ENCODE measurements at regions not wholly inside any gene's neighbourhood (a gene's known extent, or its start where the extent isn't known, plus 50 kb on each side); places are given as distances from the start of the nearest gene placed in this dataset.

DNA sequence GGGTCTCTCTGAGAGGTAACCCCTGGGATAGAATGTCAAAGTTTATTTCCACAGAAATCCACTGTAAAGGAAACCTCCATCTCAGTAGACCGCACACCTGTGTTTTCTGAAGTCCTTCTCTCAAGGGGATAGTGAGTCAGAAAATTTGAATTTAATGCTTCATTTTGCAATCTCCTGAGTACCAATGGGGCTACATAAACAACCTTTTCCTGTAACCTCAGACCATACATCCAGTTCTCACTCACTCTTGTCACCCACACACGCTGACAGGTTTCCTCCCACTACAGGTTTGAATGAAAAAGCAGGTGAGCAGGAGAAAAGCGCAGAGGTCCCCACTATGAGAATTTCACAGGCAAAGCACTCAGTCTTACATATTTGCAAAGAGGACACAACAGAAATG lies 165.3 kb upstream of the MCTP2 start:
- Histone ChIP-seq H3K27ac (ENCODE audit: low read depth, low read length) (no peak overlapping the region), H3K27me3 (ENCODE audit: control insufficient read depth, insufficient read depth, low read length, poor library complexity, severe bottlenecking) (no peaks in the 10 kb centered on the region), H3K9me3 (ENCODE audit: control insufficient read depth, low read length) (no peaks in the 10 kb centered on the region), H3K4me1 (ENCODE audit: control insufficient read depth, insufficient read depth, low read length) (no peaks in the 10 kb centered on the region), H3K36me3 (ENCODE audit: control insufficient read depth, insufficient read depth, low read length) (no peaks in the 10 kb centered on the region), H3K4me3 (ENCODE audit: low read length) (no peak overlapping the region), H3K9ac (ENCODE audit: extremely low read depth, low read length, poor library complexity, severe bottlenecking) (no peak overlapping the region)
- Mint-ChIP-seq H3K4me1 (peaks cover 2% of the 10 kb centered on the region), H3K4me3 (no peak overlapping the region), H3K27me3 (ENCODE audit: insufficient read depth) (peaks cover 8% of the 10 kb centered on the region), H3K27ac (no peak overlapping the region), H3K36me3 (ENCODE audit: low read depth) (no peaks in the 10 kb centered on the region), H3K9me3 (peaks cover 13% of the 10 kb centered on the region)
- TF ChIP-seq, protein P1, sequence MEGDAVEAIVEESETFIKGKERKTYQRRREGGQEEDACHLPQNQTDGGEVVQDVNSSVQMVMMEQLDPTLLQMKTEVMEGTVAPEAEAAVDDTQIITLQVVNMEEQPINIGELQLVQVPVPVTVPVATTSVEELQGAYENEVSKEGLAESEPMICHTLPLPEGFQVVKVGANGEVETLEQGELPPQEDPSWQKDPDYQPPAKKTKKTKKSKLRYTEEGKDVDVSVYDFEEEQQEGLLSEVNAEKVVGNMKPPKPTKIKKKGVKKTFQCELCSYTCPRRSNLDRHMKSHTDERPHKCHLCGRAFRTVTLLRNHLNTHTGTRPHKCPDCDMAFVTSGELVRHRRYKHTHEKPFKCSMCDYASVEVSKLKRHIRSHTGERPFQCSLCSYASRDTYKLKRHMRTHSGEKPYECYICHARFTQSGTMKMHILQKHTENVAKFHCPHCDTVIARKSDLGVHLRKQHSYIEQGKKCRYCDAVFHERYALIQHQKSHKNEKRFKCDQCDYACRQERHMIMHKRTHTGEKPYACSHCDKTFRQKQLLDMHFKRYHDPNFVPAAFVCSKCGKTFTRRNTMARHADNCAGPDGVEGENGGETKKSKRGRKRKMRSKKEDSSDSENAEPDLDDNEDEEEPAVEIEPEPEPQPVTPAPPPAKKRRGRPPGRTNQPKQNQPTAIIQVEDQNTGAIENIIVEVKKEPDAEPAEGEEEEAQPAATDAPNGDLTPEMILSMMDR (conservative IDR thresholded peaks at IDR 0.05) = no peak
- 80 to 90% methylated on average over 1 to 3 of the region's 3 CpGs for WGBS, 2 experiments (ENCODE audit: insufficient coverage in 1 of 2, insufficient read length in 1 of 2)
- DNase-seq = no peak

DNA sequence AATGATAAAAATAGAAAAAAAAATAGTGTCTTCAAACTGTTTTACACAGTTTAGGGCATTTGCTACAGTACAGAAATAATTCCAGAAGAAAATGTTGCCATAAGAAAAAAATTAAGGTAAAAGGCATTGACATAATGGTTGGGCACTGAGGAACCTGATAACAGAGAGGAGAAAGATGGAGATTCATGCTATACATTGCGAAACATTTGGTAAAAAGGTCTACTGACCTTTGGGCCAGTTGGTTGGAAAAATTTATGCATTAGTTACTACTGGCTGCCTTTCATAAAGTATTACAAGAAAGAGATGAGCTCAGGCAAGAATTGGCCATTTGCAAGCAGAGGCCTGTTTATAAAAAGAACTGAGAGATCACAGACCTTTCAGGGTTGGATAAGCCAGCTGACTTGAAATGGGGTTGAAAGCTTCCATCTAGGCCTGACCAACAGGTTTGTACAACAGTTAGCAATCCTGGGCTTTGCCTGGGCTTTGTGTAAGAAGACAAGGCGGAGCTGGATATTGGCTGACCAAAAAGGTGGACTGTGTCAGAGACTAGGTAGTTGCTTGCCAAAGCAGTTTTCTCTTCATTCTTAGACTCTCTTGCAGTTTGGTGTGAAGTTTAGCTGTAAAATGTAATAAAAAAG lies 166.6 kb upstream of the MCTP2 start:
- no peak for DNase-seq
- Mint-ChIP-seq H3K4me1 (no peaks in the 10 kb centered on the region), H3K4me3 (no peak overlapping the region), H3K27me3 (ENCODE audit: insufficient read depth) (peaks cover 3% of the 10 kb centered on the region), H3K27ac (no peak overlapping the region), H3K9me3 (peaks cover 13% of the 10 kb centered on the region), H3K36me3 (ENCODE audit: low read depth) (no peaks in the 10 kb centered on the region)
- no peaks in the 10 kb centered on the region for H3K27me3 ChIP-seq (ENCODE audit: control insufficient read depth, insufficient read depth, low read length, poor library complexity, severe bottlenecking)
- no peaks in the 10 kb centered on the region for H3K4me1 ChIP-seq (ENCODE audit: control insufficient read depth, insufficient read depth, low read length)
- WGBS, 2 experiments (ENCODE audit: insufficient coverage in 1 of 2, insufficient read length in 1 of 2) = 88 to 92% methylated on average over 2 of the region's 2 CpGs
- TF ChIP-seq, protein P1 (conservative IDR thresholded peaks at IDR 0.05) = no peak
- no peaks in the 10 kb centered on the region for H3K36me3 ChIP-seq (ENCODE audit: control insufficient read depth, insufficient read depth, low read length)
- no peak overlapping the region for H3K9ac ChIP-seq (ENCODE audit: extremely low read depth, low read length, poor library complexity, severe bottlenecking)
- no peak overlapping the region for H3K4me3 ChIP-seq (ENCODE audit: low read length)
- H3K9me3 ChIP-seq (ENCODE audit: control insufficient read depth, low read length) = no peaks in the 10 kb centered on the region
- no peak overlapping the region for H3K27ac ChIP-seq (ENCODE audit: low read depth, low read length)

DNA sequence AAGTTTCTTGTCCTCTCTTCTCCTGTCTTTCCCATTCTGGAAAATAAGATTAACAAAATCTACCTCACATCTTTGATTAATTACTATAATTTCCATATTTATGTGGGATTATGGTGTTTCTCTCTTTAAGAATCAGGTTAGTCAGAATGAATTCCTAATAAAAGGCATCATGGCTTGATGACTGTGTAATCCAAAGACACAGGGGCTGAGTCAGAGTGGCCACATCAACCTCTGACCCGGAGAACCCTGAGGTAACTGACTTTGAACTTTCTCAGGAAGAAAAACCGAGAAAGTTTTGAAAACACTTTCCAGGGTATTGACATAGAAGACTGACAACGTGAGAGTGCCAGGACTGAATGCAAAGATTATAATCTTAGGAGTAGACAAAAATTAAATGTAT lies 170.3 kb upstream of the MCTP2 start:
- no peaks in the 10 kb centered on the region for H3K27me3 Mint-ChIP-seq (ENCODE audit: insufficient read depth)
- no peaks in the 10 kb centered on the region for H3K9me3 Mint-ChIP-seq
- no peak overlapping the region for H3K4me3 ChIP-seq (ENCODE audit: low read length)
- H3K27ac Mint-ChIP-seq = no peak overlapping the region
- TF ChIP-seq, protein P1 (conservative IDR thresholded peaks at IDR 0.05) = no peak
- no peak overlapping the region for H3K9ac ChIP-seq (ENCODE audit: extremely low read depth, low read length, poor library complexity, severe bottlenecking)
- no peak overlapping the region for H3K27ac ChIP-seq (ENCODE audit: low read depth, low read length)
- H3K4me1 Mint-ChIP-seq = no peaks in the 10 kb centered on the region
- no peaks in the 10 kb centered on the region for H3K36me3 ChIP-seq (ENCODE audit: control insufficient read depth, insufficient read depth, low read length)
- WGBS, 2 experiments (ENCODE audit: insufficient coverage in 1 of 2, insufficient read length in 1 of 2) = 84 to 93% methylated on average over 2 to 3 of the region's 3 CpGs
- no peaks in the 10 kb centered on the region for H3K4me1 ChIP-seq (ENCODE audit: control insufficient read depth, insufficient read depth, low read length)
- H3K9me3 ChIP-seq (ENCODE audit: control insufficient read depth, low read length) = no peaks in the 10 kb centered on the region
- H3K27me3 ChIP-seq (ENCODE audit: control insufficient read depth, insufficient read depth, low read length, poor library complexity, severe bottlenecking) = no peaks in the 10 kb centered on the region
- H3K36me3 Mint-ChIP-seq (ENCODE audit: low read depth) = no peaks in the 10 kb centered on the region
- H3K4me3 Mint-ChIP-seq = no peak overlapping the region
- no peak for DNase-seq

All from endodermal cell (in vitro differentiated cells).